ENCODE measurements at regions not wholly inside any gene's neighbourhood (a gene's known extent, or its start where the extent isn't known, plus 50 kb on each side); places are given as distances from the start of the nearest gene placed in this dataset.

- TF ChIP-seq CTCF (IDR thresholded peaks at IDR 0.05): no peak
- DNase-seq (ENCODE audit: extremely low spot score, unreplicated experiment): no peak
- H3K4me3 Mint-ChIP-seq (ENCODE audit: unreplicated experiment): no peak overlapping the region
- no peaks in the 10 kb centered on the region for H3K27me3 Mint-ChIP-seq (ENCODE audit: unreplicated experiment)
- no peaks in the 10 kb centered on the region for H3K9me3 Mint-ChIP-seq (ENCODE audit: unreplicated experiment)
- no peak overlapping the region for H3K27ac Mint-ChIP-seq (ENCODE audit: unreplicated experiment)
- H3K4me1 Mint-ChIP-seq (ENCODE audit: unreplicated experiment): peaks cover 43% of the 10 kb centered on the region
- no peaks in the 10 kb centered on the region for H3K36me3 Mint-ChIP-seq (ENCODE audit: unreplicated experiment)
These were observed 514.6 kb upstream of the ZEB2 start for GRCh38 chr2:145034511-145034910.

- H3K9me3 Mint-ChIP-seq (ENCODE audit: unreplicated experiment): no peaks in the 10 kb centered on the region
- no peak for TF ChIP-seq CTCF (IDR thresholded peaks at IDR 0.05)
- no peak for DNase-seq (ENCODE audit: extremely low spot score, unreplicated experiment)
- peaks cover 51% of the 10 kb centered on the region for H3K4me1 Mint-ChIP-seq (ENCODE audit: unreplicated experiment)
- H3K27ac Mint-ChIP-seq (ENCODE audit: unreplicated experiment): no peak overlapping the region
- H3K27me3 Mint-ChIP-seq (ENCODE audit: unreplicated experiment): no peaks in the 10 kb centered on the region
- no peaks in the 10 kb centered on the region for H3K36me3 Mint-ChIP-seq (ENCODE audit: unreplicated experiment)
- H3K4me3 Mint-ChIP-seq (ENCODE audit: unreplicated experiment): no peak overlapping the region
These were observed 513.5 kb upstream of the ZEB2 start for GRCh38 chr2:145033438-145033837.

- H3K4me3 Mint-ChIP-seq (ENCODE audit: unreplicated experiment): no peak overlapping the region
- H3K27ac Mint-ChIP-seq (ENCODE audit: unreplicated experiment): no peak overlapping the region
- no peaks in the 10 kb centered on the region for H3K36me3 Mint-ChIP-seq (ENCODE audit: unreplicated experiment)
- TF ChIP-seq CTCF (IDR thresholded peaks at IDR 0.05): no peak
- no peaks in the 10 kb centered on the region for H3K9me3 Mint-ChIP-seq (ENCODE audit: unreplicated experiment)
- H3K27me3 Mint-ChIP-seq (ENCODE audit: unreplicated experiment): no peaks in the 10 kb centered on the region
- DNase-seq (ENCODE audit: extremely low spot score, unreplicated experiment): no peak
- peaks cover 51% of the 10 kb centered on the region for H3K4me1 Mint-ChIP-seq (ENCODE audit: unreplicated experiment)
These were observed 512.9 kb upstream of the ZEB2 start for GRCh38 chr2:145032791-145033190.

GRCh38 chr2:145029873-145030272 is 510.0 kb upstream of the ZEB2 start:
- H3K4me1 Mint-ChIP-seq (ENCODE audit: unreplicated experiment): peaks cover 50% of the 10 kb centered on the region
- H3K36me3 Mint-ChIP-seq (ENCODE audit: unreplicated experiment): no peaks in the 10 kb centered on the region
- no peak for TF ChIP-seq CTCF (IDR thresholded peaks at IDR 0.05)
- H3K27me3 Mint-ChIP-seq (ENCODE audit: unreplicated experiment): no peaks in the 10 kb centered on the region
- H3K4me3 Mint-ChIP-seq (ENCODE audit: unreplicated experiment): no peak overlapping the region
- no peak for DNase-seq (ENCODE audit: extremely low spot score, unreplicated experiment)
- H3K9me3 Mint-ChIP-seq (ENCODE audit: unreplicated experiment): no peaks in the 10 kb centered on the region
- peak overlapping the region; percentile 48 for H3K27ac Mint-ChIP-seq (ENCODE audit: unreplicated experiment)

- peak overlapping the region; percentile 94 for H3K27ac Mint-ChIP-seq (ENCODE audit: unreplicated experiment)
- H3K4me1 Mint-ChIP-seq (ENCODE audit: unreplicated experiment): peaks cover 57% of the 10 kb centered on the region
- H3K9me3 Mint-ChIP-seq (ENCODE audit: unreplicated experiment): no peaks in the 10 kb centered on the region
- no peak for TF ChIP-seq CTCF (IDR thresholded peaks at IDR 0.05)
- no peak for DNase-seq (ENCODE audit: extremely low spot score, unreplicated experiment)
- no peaks in the 10 kb centered on the region for H3K27me3 Mint-ChIP-seq (ENCODE audit: unreplicated experiment)
- H3K36me3 Mint-ChIP-seq (ENCODE audit: unreplicated experiment): no peaks in the 10 kb centered on the region
- H3K4me3 Mint-ChIP-seq (ENCODE audit: unreplicated experiment): no peak overlapping the region
These were observed 509.2 kb upstream of the ZEB2 start for GRCh38 chr2:145029081-145029480.

Data from osteocyte (in vitro differentiated cells).